PC-3 (cell line): ENCODE measurements at regions not wholly inside any gene's neighbourhood (a gene's known extent, or its start where the extent isn't known, plus 50 kb on each side); places are given as distances from the start of the nearest gene placed in this dataset.

Experiments
- EZH2 ChIP-seq: fragments of 300-600 bp; sonication (generic); IDR thresholded peaks from one replicate; pipeline ENCODE4 v1.6.1; 2017; ENCODE audit warnings: antibody characterized with exemption, mild to moderate bottlenecking, low read length; ENCODE audit not compliant: unreplicated experiment
- EZH2phosphoT487 ChIP-seq: fragments of 300-600 bp; sonication (generic); IDR thresholded peaks from 2 replicates; pipeline ENCODE4 v1.6.1; 2018; ENCODE audit warnings: mild to moderate bottlenecking, antibody characterized with exemption, low read length, borderline replicate concordance
- TF ChIP-seq, protein P1 (sequence below): fragments of 300-600 bp; sonication (generic); conservative IDR thresholded peaks from 2 replicates; pipeline ENCODE4 v1.5.1; 2017; ENCODE audit warnings: antibody characterized with exemption, low read depth, mild to moderate bottlenecking, low read length

DNA sequence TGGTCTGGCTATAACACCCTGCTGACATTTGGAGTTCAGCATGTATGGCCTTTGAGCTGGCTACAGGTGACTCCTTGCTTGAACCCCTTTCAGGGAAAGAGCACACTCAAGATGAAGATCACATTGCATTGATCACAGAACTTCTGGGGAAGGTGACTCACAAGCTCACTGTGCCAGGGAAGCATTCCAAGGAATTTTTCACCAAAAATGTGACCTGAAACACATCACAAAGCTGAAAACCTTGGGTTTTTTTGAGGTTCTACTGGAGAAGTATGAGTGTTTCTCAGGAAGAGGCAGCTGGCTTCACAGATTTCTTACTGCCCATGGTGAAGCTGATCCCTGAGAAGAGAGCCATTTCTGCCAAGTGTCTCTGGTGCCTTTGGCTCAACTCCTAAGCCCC, 879.0 kb downstream of the CBLN2 start:
- TF ChIP-seq EZH2phosphoT487: no peak
- TF ChIP-seq, protein P1, sequence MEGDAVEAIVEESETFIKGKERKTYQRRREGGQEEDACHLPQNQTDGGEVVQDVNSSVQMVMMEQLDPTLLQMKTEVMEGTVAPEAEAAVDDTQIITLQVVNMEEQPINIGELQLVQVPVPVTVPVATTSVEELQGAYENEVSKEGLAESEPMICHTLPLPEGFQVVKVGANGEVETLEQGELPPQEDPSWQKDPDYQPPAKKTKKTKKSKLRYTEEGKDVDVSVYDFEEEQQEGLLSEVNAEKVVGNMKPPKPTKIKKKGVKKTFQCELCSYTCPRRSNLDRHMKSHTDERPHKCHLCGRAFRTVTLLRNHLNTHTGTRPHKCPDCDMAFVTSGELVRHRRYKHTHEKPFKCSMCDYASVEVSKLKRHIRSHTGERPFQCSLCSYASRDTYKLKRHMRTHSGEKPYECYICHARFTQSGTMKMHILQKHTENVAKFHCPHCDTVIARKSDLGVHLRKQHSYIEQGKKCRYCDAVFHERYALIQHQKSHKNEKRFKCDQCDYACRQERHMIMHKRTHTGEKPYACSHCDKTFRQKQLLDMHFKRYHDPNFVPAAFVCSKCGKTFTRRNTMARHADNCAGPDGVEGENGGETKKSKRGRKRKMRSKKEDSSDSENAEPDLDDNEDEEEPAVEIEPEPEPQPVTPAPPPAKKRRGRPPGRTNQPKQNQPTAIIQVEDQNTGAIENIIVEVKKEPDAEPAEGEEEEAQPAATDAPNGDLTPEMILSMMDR: no peak
- TF ChIP-seq EZH2: no peak
